ENCODE measurements at regions not wholly inside any gene's neighbourhood (a gene's known extent, or its start where the extent isn't known, plus 50 kb on each side); places are given as distances from the start of the nearest gene placed in this dataset.
"Not testable (repeated sequence)": the region's sequence is repeated elsewhere in the genome, so short reads cannot be mapped to it uniquely, and the experiment has no call there.

GRCh38 chr1:230591678-230592077 is 50.6 kb upstream of the COG2 start:
- DNase-seq: no peak

GRCh38 chr1:230589951-230590350 is 52.3 kb upstream of the COG2 start:
- no peak for DNase-seq

GRCh38 chr1:230588323-230588746 is 53.9 kb upstream of the COG2 start:
- no peak for DNase-seq

GRCh38 chr1:230587061-230587460 is 55.2 kb upstream of the COG2 start:
- no peak for DNase-seq

- no peak for DNase-seq
Measured at GRCh38 chr1:230584660-230585059, 57.6 kb upstream of the COG2 start.

- DNase-seq: peak in 1 of 3 experiments; percentile 4
Measured at GRCh38 chr1:230581446-230582079, 60.7 kb upstream of the COG2 start.

- DNase-seq: no peak
Measured at GRCh38 chr1:230578616-230579015, 63.7 kb upstream of the COG2 start.

GRCh38 chr1:230577537-230577936 is 64.7 kb upstream of the COG2 start:
- no peak for DNase-seq

- no peak for DNase-seq
Measured at GRCh38 chr1:230575886-230576500, 66.3 kb upstream of the COG2 start.

GRCh38 chr1:230574502-230574901 is 67.8 kb upstream of the COG2 start:
- no peak for DNase-seq

- DNase-seq: no peak
Measured at GRCh38 chr1:230573658-230574057, 68.6 kb upstream of the COG2 start.

GRCh38 chr1:230572121-230573105 is 69.9 kb upstream of the COG2 start:
- DNase-seq: no peak

GRCh38 chr1:230570724-230571360 is 71.4 kb upstream of the COG2 start:
- no peak for DNase-seq

GRCh38 chr1:230569201-230569600 is 73.1 kb upstream of the COG2 start:
- DNase-seq: no peak

- no peak for DNase-seq
Measured at GRCh38 chr1:230568676-230569075, 73.6 kb upstream of the COG2 start.

- no peak for DNase-seq
Measured at GRCh38 chr1:230568008-230568407, 74.3 kb upstream of the COG2 start.

GRCh38 chr1:230567221-230567575 is 75.1 kb upstream of the COG2 start:
- DNase-seq: no peak

- DNase-seq: not testable (repeated sequence)
Measured at GRCh38 chr1:230566532-230567220, 75.6 kb upstream of the COG2 start.

GRCh38 chr1:230565141-230565540 is 77.1 kb upstream of the COG2 start:
- DNase-seq: no peak

GRCh38 chr1:230563591-230563990 is 78.7 kb upstream of the COG2 start:
- no peak for DNase-seq

- no peak for DNase-seq
Measured at GRCh38 chr1:230561570-230561969, 80.7 kb upstream of the COG2 start.

GRCh38 chr1:230558324-230558723 is 84.0 kb upstream of the COG2 start:
- DNase-seq: no peak

GRCh38 chr1:230556453-230556852 is 85.8 kb upstream of the COG2 start:
- no peak for DNase-seq

Measured in NCI-H1417 (cell line).